Epidermal melanocyte (primary cell): ENCODE measurements at regions not wholly inside any gene's neighbourhood (a gene's known extent, or its start where the extent isn't known, plus 50 kb on each side); places are given as distances from the start of the nearest gene placed in this dataset.
"Not testable (repeated sequence)": the region's sequence is repeated elsewhere in the genome, so short reads cannot be mapped to it uniquely, and the experiment has no call there.

Source experiments
- DNase-seq: peaks from one replicate; pipeline ENCODE4 v3.0.0; 2011; ENCODE audit warnings: low spot score; ENCODE audit not compliant: insufficient read length

DNA sequence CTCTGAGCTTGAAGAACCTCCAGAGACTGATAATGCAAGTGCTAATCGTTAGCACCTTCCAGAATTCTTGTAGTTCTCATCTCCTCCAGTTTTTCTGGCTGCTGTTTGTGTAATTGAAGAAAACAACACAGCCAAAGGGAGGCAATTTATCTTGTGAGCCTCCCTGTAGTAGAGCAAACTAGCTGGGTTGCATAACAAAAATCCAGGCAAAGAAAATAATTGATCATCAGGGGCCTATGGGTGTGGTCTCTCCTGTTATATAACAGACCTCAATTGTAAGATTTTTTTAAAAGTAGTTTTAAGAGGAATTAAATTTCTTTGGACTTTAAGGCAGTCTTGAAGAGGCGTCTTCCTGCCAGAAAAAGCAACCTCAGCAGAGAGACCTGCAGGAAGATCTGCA is 817.0 kb downstream of the CENPC start:
- DNase-seq = no peak

DNA sequence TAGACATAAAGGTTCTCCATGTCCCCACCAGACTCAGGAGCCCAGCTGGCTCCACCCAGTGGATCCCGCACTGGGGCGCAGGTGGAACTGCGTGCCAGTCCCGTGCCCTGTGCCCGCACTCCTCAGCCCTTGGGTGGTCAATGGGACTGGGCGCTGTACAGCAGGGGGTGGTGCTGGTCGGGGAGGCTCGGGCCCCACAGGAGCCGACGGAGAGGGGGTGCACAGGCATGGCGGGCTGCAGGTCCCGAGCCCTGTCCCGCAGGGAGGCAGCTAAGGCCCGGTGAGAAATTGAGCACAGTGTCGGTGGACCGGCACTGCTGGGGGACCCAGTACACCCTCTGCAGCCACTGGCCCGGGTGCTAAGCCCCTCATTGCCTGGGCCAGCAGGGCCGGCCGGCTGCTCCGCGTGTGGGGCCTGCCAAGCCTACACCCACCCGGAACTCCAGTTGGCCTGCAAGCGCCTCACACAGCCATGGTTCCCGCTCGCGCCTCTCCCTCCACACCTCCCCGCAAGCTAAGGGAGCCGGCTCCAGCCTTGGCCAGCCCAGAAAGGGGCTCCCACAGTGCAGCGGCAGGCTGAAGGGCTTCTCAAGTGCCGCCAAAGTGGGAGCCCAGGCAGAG is 832.9 kb downstream of the CENPC start:
- not testable (repeated sequence) for DNase-seq

DNA sequence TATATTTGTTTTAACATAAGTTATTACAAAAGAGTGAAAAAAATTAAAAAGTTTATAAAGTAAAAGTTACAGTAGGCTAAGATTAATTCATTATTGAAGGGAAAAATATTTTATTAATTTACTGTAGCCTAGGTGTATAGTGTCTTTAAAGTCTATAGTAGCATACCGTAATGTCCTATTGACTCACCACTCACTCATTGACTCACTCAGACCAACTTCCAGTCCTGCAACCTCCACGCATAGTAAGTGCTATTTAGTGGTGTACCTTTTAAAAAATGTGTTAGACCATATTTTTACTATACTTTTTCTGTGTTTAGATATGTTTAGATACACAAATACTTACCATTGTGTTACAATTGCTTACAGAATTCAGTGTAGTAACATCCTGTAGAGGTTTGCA is 841.1 kb downstream of the CENPC start:
- no peak for DNase-seq

DNA sequence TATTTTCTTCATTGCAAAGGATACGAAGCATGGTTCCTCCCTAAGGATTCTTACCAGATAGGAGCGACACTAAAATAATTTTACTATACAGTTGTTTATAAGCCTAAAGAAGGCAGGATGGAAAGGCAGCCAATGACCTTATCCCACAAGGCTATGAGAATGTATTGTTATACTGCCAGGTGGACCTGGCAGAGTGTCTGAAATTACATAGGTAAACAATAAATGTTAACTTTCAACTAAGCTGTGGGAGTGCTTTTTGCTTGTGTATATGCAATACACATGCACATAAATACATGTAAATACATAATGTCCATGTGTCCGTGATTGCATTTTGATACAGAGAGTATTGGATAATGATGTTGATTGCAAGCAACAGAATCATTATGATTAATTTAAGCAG is 850.6 kb downstream of the CENPC start:
- no peak for DNase-seq

DNA sequence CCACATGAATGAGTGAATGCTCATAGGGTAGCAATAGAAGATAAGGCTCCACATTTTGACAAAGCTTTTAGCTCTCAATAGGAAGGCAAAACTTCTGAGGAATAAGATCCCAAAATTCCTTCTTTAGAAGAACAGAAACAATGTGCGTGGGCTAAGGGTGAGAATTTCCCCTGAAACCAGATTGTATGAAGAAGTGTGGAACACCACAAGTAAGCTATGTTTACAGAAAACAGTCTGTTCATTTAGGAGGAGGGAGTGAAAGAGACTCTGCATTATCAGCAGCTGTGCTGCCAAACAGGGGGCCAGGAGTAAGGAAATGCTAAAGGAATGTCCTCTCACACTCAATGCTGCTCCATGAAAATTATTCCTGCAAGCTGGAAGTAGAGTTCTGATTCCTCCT is 851.6 kb downstream of the CENPC start:
- DNase-seq = no peak

DNA sequence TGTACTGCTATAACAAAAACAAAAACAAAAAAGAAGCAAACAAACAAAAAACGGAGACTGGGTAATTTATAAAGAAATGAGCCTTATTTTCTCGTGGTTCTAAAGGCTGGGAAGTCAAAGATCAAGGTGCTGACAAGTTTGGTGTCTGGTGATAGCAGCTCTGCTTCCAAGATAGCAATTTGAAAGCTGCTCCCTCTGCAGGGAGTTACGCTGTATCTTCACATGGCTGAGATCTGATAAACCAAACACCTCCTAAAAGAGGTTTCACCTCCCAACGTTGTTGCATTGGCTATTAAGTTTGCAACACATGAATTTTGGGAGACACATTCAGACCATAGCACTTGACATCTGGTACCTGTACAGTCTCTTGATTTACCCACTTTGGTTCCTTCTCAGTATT is 854.2 kb downstream of the CENPC start:
- no peak for DNase-seq

DNA sequence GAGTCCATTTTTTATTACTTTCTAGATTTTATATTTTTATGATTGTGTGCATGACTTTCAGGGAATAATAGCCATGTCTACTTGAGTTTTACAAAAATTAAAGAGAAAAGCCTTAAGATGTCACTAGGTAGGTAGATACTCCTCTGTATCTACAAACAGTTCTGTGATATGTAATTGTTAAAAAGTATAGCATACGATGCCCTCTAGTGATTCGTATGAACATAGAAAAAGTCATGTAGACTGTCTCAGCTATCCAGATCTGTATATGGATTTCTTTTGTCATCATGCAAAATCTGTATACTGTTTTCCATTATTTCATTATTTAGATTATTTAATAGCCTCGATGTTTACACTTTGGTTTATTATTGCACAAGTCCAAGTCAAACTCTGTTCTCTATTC is 856.6 kb downstream of the CENPC start:
- DNase-seq = no peak

DNA sequence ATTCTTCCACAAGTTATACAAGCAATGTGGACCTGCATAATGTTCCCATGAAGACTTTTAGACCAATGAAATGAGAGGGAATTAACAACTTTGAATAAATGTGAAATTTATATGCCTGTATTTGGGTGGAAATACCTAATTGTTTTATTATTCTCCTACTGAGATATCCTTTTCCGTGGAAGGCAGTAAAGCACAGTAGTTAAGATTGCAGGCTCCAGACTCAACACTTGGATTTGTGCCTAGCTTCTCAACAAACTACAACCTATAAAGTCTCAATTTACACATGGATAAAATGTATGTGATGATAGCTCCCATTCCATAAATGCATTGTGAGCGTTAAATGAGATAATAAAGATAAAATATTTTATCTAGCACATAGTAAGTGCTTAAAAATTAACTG is 857.8 kb downstream of the CENPC start:
- DNase-seq = no peak

DNA sequence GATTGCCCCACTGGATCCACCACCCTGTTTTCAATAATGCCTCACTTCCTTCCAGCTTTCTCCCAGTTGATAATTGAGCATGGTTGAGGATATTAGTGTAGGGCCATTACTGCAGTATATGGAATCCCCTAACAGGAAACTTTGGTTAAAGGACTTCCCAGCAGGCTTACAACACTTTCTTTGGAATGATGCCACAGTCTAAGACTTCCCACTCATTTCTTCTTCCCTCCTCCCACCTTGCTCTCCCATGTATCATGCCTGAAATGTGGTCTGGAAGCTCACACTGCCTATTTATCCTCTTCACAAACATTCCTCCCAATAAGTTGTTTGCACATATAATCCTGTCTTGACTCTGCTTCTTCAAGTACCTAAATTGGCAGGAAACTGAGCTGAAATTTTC is 863.3 kb downstream of the CENPC start:
- no peak for DNase-seq

DNA sequence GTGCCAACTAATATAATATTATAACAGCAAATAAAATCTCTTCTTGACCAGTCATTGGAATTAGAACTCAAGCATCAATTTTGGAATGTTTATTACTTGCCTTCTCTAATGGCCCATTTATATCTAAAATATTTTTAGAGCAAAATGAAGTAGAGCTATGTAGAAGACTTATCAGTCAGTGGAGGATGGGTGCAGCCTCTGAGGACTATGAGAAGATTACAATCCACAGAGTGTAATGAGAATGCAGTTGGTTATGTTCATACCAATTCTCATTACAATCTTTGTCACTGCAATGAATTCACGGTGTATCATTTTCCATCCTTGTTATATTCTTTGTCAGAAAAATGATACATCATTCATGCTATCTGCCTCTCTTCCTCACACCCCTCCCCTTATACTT is 878.1 kb downstream of the CENPC start:
- no peak for DNase-seq

DNA sequence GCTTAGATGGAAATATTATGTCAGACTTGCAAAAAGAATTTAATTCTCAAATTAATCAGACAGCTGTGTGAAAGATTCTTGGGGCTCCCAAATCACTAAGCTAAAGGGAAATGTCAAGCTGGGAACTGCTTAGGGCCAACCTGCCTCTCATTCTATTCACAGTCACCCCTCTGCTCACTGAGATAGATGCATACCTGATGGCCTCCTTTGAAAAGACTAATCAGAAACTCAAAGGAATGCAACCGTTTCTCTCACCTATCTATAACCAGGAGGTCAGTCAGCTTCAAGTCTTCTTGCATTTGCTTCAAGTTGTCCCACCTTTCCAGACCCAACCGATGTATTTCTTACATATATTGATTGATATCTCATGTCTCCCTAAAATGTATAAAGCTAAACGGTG is 882.7 kb downstream of the CENPC start:
- DNase-seq = no peak

DNA sequence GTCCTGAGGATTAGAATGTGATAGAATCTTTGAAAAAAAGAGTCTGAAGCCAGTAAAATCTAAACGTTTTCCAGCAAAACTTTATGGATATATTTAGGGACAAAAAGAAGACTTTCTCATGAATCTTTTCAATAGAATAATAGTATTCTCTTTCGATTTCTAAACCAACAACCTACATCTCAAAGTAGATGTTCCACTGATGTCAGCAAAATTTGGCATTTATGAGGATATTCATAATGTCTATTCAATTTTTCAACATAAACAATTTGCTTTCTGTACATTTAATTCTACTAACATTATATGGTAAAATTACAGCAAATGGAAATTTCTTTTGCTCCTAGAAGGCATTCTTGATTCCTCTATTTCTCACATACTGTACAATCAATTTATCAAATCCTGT is 886.5 kb downstream of the CENPC start:
- no peak for DNase-seq

DNA sequence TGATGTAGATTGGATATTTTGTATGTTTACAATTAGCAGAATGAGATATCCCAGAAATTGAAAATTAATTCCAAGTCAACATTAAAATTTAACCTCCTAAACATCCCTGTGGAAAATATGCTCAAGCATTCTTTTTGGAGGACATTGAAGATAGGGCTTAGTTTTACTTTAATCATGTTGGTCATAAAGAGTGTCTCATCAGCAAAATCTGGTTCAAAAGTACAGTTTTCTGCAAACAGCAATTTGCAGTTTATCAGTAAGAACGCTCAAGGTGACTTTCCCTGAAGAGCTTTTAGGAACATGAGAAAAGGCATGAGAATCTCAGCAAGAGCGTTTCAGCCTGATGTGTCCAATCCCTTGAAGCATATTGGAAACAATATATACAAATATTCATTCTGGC is 889.8 kb downstream of the CENPC start:
- DNase-seq = no peak

DNA sequence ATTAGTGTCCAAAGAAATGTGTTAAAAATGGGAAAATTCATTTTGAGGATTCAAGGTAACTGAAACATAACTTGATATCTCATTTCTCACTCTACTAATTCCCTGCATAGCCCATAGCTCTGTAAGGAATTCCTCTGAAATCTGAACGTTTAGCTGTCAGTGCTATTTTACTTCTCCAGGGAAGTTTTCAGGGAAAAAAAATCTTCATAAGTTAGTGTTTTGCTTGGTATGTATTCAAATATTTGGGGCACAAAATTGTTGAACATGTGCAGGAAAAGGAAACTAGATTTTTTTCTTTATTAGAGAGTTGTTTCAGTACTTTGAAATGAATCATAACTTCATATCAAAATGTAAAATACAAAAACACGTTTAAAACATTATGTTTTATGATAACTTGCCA is 891.4 kb downstream of the CENPC start:
- DNase-seq = no peak

DNA sequence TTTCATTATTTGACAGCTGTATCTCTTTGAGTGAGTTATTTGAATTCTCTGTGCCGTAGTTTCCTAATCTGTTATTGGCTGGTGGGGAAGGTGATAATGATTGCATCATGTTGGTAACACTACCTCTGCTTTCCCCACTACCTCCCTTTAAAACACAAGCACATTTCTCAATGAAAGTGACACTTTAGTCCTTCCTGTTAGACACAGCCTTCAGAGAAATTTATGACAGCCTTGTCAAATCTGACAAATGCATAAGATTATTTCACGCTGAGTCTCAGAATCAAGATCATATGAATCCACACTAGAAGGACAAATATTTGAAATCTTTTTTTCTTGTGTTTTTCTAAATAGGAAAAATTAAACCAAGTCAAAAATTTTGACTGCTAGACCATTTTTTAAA is 896.1 kb downstream of the CENPC start:
- DNase-seq = no peak

DNA sequence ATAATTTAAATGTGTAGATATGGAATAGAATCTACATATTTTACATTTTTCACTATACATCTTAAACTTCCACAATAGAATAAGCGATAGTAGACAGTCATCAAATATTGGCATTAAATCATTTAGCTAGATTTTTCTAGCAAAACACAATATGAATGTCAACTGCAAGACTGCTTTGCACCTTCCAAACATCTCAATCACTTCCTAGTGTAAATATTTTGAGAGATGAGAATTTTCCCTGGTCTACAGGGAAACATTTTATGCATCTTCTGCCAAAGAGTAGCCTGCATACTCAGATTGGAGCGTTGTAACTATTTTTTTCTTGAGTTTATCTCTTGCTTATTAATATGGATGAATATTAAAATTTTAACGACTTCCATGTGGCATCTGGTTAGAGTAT is 897.4 kb downstream of the CENPC start:
- no peak for DNase-seq

DNA sequence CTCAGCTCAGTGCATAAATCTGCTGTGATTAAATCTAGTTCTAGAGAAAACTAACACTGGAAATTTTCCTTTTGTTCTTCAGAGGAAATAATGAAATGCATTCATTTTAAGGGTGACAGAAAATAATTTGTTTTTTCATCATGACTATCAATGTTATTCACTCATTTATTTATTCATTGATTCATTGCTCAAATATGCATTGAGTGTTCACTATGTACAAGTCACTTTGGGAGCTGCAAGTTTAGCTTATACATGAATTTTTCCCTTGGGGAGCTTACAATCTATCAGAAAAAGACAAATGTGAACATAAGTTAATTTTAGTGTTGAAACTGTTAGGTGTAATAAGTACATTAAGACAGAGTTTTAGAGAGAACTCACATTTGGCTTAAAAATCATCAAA is 897.8 kb downstream of the CENPC start:
- no peak for DNase-seq

DNA sequence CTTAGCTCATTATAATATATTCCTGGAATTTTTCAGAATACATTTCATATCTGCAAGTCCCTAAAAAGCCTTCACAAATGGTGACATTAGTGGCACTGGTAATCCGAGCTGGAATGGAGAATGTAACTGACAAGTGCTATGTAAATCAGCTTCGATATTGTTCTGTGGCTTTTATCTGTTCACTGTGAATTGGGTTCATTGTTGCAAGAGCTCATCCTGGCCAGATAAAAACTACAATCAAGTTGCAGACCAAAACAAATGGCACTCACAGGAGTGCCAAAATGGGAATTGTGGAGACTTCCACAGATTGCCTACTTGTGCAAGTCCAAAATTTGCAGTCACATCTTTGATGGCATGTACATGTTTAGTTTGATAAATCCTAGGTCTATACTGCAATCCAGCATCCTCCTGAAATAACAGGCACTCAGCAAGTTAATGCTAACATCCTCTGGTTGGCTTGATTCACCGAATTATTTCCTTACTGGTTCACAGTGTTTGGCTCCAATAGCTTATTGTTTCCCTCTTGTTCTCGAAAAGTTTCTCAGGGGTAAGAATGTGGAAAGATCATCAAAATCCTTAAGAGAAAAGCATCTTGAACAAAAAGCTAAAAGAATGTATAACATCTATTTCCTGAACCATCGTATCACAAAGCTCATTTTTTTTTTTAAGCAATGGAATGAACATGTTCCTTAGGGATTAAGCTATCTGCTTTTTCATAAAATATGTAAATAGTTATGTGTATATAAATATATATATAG is 904.9 kb downstream of the CENPC start:
- DNase-seq = no peak

DNA sequence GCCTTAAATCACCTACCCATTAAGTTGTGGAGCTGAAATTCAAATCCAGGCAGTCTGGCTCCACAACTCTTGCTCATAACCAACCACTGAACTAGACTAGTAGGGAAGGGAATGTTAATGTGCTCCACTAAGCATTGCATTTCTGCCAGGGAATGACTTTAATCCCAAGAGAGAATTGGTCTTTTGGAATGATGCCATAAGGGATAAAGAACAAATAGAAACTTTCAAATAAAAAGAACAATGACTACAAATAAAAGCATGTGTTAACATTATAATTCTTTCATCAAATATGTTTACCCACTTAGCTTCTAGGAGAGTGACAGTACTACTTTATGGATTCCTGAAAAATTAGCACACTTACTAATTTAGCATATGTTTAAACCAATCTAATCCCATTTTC is 905.9 kb downstream of the CENPC start:
- DNase-seq = no peak

DNA sequence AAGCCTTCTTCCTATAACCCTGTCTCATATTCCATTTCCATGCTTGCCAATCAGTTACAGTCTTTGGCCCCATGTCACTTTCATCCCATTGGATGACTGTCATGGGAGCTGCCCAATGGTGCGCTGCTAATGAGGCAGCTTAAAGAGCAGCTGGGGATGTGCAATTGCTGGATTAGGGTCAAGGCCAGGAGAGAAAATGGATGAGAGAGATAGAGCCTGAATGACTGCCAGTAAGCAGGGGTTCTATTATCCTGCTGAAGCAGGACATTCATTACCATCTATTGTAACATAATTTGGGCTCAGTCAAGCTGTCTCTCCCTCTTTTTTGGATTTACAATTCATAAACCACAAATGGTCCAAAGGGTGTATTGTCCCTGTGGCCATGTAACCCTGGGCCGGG is 909.0 kb downstream of the CENPC start:
- DNase-seq = no peak

DNA sequence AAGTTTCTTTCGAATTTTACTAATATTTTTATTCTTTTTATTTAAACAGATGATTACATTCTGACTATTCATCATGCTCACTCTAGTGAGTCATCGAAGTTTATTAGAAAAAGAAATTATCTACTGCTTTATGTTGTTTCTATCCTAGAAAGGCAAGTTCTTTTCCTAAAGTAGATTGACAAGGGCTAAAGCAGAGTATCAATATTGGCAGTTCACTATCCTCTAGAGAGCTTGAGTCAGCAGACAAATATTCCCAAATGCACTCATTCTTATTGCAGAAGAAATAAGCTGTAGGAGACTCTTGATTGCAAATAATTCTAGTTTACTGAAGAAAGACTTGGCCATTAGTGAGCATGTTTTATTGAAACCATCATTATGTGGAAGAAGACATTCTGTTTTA is 911.8 kb downstream of the CENPC start:
- DNase-seq = no peak

DNA sequence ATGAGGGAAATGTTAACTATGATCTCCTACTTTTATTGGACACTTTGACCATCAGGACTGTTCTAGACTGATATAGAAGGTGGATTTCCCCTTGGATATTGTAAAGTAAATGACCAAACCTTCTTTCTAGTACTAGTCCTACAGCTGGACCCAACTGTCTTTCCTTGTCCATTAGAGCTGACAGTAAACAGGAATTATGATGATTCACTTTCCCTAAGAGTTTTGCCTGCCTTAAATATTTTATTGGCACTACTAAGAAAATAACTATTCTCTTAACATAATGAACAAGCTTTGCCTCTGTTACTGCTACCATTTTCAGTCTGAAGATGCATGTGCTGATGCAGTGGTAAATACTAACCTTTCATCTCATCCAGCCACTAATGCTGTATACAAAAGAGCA is 915.4 kb downstream of the CENPC start:
- no peak for DNase-seq

DNA sequence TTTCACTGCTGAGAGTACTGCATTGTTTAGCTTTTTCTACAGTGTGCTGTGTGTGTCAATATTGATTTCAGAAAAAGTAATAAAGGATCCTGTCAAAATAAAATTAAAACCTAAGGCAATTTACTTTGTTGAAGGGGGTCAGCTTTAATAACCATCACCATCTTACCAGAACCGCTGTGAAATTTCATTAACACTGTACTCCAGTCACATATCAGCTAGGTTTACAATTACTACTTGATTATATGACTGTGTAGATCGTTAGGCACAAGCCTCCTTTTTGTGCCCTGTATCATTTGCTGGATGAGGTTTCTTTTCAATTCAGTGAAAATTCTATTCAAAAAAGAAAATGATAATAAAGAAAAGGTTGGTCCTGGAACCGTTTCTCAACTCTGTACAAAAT is 917.2 kb downstream of the CENPC start:
- DNase-seq = no peak

DNA sequence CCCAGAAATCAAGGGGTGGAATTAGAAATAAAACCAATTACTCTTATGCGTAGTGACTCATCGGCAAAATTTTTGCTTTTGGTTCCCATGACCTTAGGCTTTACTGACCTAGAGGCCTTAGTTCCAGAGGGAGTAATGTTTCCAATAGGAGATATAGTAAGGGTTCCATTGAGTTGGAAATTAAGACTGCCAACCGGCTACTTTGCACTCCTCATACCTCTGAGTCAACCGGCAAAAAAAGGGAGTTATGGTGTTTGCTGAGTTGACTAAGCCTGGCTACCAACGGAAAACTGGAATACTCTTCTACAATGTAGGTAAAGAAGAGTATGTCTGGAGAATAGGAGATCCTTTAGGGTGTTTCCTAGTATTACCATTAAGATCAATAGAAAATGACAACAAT is 919.8 kb downstream of the CENPC start:
- no peak for DNase-seq
